GM18909 (cell line): ENCODE measurements at regions not wholly inside any gene's neighbourhood (a gene's known extent, or its start where the extent isn't known, plus 50 kb on each side); places are given as distances from the start of the nearest gene placed in this dataset.

Experiments
- ATAC-seq: cut with Tn5 transposase; IDR thresholded peaks from one replicate; pipeline ENCODE4 v1.9.1; 2021; ENCODE audit warnings: mild to moderate bottlenecking; ENCODE audit not compliant: unreplicated experiment, poor library complexity

GRCh38 chr5:5979377-5979760 lies 399.0 kb downstream of the MED10 start:
- ATAC-seq = no peak

GRCh38 chr5:5978501-5979376 lies 399.6 kb downstream of the MED10 start:
- ATAC-seq = no peak

GRCh38 chr5:5971203-5971602 lies 407.1 kb downstream of the MED10 start:
- ATAC-seq = no peak

GRCh38 chr5:5969942-5970483 lies 408.3 kb downstream of the MED10 start:
- no peak for ATAC-seq

GRCh38 chr5:5968981-5969380 lies 409.4 kb downstream of the MED10 start:
- no peak for ATAC-seq

GRCh38 chr5:5967944-5968343 lies 410.4 kb downstream of the MED10 start:
- no peak for ATAC-seq

DNA sequence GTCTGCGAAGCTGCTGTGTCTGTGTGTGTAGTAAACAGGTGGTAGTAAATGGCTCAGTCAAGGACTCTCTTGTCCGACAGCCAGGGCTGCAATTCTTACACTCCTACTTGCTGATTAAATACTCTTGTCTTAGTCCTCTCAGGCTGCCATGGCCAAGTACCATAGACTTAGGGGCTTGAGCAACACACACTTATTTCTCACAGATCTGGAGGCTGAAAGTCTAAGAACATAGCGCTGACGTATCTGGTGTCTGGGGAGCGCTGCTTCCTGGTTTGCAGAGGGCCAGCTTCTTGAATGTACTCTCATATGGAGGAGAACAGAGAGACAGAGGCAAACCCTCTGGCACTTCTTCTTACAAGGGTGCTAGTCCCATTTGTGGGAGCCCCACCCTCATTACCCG lies 411.0 kb downstream of the MED10 start:
- ATAC-seq = no peak

DNA sequence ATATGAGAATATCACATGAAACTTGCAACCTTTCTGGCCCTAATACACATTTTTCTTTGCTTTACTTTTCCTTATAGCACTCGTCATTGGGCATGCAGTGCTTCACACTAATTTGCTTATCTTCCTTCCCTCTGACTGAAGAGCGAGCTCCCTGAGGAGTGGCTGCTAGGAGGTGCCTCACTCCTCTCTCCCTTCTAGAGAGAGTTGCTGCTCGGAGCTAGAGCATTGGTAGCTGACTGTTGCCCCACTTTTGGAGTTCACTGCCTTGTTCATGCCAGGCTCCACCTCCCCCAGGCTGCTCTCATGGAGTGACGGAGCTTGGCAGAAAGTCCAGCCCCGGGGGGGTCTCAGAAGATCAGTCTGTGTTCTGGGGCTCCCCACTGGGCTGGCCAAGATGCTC lies 413.2 kb downstream of the MED10 start:
- ATAC-seq = no peak

DNA sequence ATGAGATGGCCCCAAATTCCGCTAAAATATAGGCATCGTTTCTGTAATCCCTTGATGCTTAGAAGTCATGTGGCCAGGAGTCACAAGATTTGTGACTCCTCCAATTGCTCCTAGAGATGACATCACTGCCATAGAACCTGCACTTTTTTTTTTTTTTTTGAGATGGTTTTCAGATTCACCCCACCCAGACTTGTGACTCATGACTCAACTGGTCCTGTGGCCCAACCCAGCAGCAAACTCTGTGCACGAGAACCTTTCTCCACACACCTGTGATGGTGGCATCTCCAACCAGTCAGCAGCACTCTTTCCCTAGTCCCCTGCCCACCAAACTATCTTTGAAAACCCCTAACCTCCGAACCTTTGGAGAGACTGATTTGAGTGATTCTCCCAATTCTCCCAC lies 414.0 kb downstream of the MED10 start:
- no peak for ATAC-seq

GRCh38 chr5:5957737-5958136 lies 420.6 kb downstream of the MED10 start:
- ATAC-seq = no peak

DNA sequence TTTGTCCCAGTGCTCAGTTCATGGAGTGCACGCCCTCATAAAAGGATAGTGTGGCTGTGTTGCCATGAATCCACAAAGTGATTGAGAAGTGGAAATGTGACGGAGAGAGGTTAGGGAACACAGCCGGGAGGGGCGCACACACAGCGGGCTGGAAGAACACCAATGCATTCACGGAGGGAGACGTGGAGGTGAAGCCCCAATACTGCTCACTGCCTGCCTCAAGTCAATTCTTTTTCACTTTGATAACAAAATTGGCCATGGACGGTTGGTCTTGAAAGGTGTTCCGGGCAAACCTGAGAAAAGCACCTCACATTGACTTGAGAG lies 424.1 kb downstream of the MED10 start:
- no peak for ATAC-seq

DNA sequence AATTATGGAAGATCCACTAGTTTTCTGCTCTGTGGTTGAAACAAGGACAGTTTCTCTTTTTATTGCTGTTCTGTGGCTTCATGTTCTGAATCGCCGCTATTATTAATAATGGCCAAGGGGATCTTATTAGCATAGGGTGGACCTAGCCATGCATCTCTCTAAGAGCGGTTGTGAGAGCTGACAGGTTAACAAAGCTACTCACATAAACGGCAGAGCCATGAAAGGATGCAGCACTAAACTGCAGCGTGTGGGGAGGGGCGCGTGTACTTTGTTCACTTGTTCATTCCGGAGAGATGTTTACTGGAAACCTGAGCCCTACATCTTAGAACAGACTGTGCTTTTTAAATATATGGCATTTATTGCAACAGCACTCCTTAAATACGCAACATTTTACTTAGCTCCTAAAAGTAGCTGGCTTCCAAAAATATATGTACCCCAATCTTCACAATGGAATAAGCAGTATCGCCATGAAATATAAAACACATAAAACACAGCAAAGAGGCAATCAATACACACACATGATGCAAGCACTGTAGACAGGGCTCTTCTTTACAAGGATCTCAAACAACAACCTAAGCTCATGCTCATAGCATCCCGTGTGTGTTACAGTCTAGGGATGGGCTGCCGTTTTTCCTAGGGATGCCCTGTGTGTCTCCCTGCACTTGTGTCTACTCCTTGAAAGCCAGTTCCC lies 424.6 kb downstream of the MED10 start:
- ATAC-seq = no peak

DNA sequence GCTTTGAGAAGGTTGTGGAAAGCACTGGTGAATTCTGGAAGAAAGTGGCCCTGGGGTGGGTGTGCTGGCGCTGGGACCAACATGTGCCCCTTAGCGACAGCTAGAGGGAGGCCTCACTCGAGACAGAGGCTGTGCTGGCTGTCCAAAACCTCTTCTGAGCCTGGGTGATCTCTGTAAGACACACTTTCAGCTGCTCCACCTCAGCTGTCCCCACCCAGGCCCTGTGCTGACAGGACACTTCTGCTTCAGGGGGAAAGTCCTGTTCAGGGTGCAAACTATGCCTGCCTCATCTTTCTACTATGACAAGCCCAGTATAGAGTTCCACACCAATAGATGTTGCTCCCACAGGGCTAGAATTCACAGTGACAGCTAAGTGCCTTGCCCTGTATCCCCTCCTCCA lies 426.4 kb downstream of the MED10 start:
- no peak for ATAC-seq

DNA sequence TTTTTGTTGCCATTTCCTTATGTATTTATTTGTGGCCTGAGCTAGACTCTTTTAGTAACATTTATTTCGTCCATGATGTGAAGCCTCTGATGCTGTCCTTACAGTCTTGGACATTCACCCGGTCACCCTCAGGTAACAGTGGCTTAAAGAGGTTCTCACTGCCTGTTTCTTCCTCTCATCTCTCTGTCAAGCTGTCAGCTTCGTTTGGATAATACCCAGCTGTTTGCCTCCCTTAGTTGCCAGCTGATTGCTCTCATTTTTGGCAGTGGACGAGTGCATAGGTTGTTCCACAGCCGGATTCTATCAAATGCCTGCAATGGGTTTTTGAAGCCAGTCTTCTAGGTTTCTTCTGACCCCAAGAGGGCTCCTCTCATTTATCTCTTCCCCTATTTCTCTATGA lies 427.7 kb downstream of the MED10 start:
- ATAC-seq = no peak

DNA sequence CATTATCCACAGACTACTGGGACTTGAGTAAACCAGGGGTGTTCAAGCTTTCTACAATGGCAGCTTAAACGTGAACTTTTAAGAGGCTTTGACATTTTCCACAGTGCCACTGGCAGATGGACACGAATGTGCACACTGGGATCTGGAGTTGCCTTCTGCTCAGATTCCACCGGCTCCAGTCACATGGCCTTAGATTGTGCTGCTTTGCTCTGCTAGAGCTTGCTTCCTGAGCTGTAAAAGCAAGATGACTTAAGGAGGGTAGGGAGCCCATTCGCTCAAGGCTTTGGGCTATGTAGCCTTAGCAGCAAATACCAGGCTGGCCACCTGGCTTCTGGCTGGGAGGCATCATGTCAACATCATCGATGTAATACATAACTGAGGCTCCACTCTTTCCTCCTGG lies 436.9 kb downstream of the MED10 start:
- ATAC-seq = no peak

DNA sequence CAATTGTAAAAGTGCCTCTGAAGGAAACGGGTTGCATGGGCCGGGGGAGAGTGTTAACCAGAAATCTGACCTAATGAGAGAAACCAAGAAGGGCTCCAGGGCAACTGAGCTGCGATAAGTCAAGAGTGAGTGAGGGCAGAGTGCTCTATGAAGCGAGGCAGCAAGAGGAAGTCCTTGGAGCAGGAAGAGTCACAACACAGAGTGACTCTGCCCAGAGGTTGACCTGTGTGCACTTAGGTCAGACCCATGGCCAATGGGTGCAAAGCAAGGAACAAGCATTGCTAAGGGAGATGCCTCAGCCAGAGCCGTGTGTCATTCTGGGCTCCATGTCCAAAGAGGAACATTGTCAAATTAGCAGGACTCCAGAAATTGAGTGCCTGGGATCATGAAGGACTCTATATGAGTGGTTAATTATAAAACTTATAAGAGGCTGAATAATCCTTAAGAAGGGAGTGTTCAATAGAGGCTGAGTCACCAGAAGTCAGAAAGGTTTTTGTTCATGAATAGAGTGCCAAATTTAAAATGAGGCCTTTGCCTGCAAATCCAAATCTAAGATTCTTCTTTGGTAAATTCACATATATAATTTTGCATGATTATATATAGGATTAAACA lies 438.5 kb downstream of the MED10 start:
- ATAC-seq = no peak

- no peak for ATAC-seq
These were observed 444.7 kb downstream of the MED10 start for GRCh38 chr5:5933651-5934050.

GRCh38 chr5:5932824-5933223 lies 445.5 kb downstream of the MED10 start:
- ATAC-seq = no peak

GRCh38 chr5:5930561-5930960 lies 447.8 kb downstream of the MED10 start:
- no peak for ATAC-seq

- no peak for ATAC-seq
These were observed 448.9 kb downstream of the MED10 start for GRCh38 chr5:5929291-5930020.

DNA sequence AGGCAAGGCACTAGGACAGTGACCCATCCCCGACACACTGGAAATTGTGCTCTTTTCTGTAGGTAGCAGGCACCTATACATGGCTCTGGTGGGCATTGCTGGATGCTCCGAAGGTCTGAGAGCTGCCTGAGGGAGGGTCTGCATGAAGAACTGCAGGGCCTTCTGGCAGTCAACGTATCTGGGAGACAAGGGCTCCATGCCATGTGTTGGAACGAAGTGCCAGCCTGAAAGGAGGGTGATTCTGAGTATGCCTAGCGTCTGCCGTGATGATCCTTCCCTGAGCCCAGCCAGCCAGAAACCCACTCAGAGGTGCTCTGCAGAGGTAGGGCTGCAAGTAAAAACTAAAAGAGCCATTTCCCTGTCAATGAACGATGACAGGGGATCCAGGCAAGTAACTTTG lies 453.2 kb downstream of the MED10 start:
- no peak for ATAC-seq
